GM19324 (cell line): ENCODE measurements at regions not wholly inside any gene's neighbourhood (a gene's known extent, or its start where the extent isn't known, plus 50 kb on each side); places are given as distances from the start of the nearest gene placed in this dataset.

Experiments
- ATAC-seq: cut with Tn5 transposase; IDR thresholded peaks from one replicate; pipeline ENCODE4 v1.9.1; 2021; ENCODE audit warnings: mild to moderate bottlenecking, moderate library complexity; ENCODE audit not compliant: unreplicated experiment, low FRiP score

- ATAC-seq, result no peak
Observed at GRCh38 chr1:234871710-234872271, 256.8 kb downstream of the TOMM20 start.

GRCh38 chr1:234871039-234871709, 257.5 kb downstream of the TOMM20 start:
- no peak for ATAC-seq

GRCh38 chr1:234870020-234870981, 258.3 kb downstream of the TOMM20 start:
- ATAC-seq, result no peak

GRCh38 chr1:234869182-234870019, 259.2 kb downstream of the TOMM20 start:
- ATAC-seq, result no peak

- ATAC-seq, result no peak
Observed at GRCh38 chr1:234868296-234869147, 258.5 kb upstream of the IRF2BP2 start.

- ATAC-seq, result no peak
Observed at GRCh38 chr1:234866007-234866866, 256.3 kb upstream of the IRF2BP2 start.

- no peak for ATAC-seq
Observed at GRCh38 chr1:234865171-234866006, 255.4 kb upstream of the IRF2BP2 start.

- ATAC-seq, result no peak
Observed at GRCh38 chr1:234864116-234864515, 254.1 kb upstream of the IRF2BP2 start.

GRCh38 chr1:234863551-234863971, 253.6 kb upstream of the IRF2BP2 start:
- no peak for ATAC-seq

- no peak for ATAC-seq
Observed at GRCh38 chr1:234862944-234863515, 253.1 kb upstream of the IRF2BP2 start.

GRCh38 chr1:234862360-234862943, 252.5 kb upstream of the IRF2BP2 start:
- no peak for ATAC-seq

GRCh38 chr1:234861761-234862160, 251.8 kb upstream of the IRF2BP2 start:
- no peak for ATAC-seq

GRCh38 chr1:234861024-234861620, 251.1 kb upstream of the IRF2BP2 start:
- no peak for ATAC-seq

- no peak for ATAC-seq
Observed at GRCh38 chr1:234858722-234859121, 248.7 kb upstream of the IRF2BP2 start.

- no peak for ATAC-seq
Observed at GRCh38 chr1:234856845-234857245, 246.9 kb upstream of the IRF2BP2 start.

GRCh38 chr1:234855851-234856250, 245.9 kb upstream of the IRF2BP2 start:
- ATAC-seq, result no peak

- no peak for ATAC-seq
Observed at GRCh38 chr1:234854645-234855039, 244.7 kb upstream of the IRF2BP2 start.
